GM19328 (cell line): ENCODE measurements at regions not wholly inside any gene's neighbourhood (a gene's known extent, or its start where the extent isn't known, plus 50 kb on each side); places are given as distances from the start of the nearest gene placed in this dataset.
"Not testable (repeated sequence)": the region's sequence is repeated elsewhere in the genome, so short reads cannot be mapped to it uniquely, and the experiment has no call there.

Experiments used
- ATAC-seq: cut with Tn5 transposase; IDR thresholded peaks from one replicate; pipeline ENCODE4 v1.9.1; 2021; ENCODE audit warnings: mild to moderate bottlenecking, moderate library complexity; ENCODE audit not compliant: unreplicated experiment

- ATAC-seq: no peak
These were observed 125.2 kb upstream of the TFPI start for GRCh38 chr2:187679454-187679853.

DNA sequence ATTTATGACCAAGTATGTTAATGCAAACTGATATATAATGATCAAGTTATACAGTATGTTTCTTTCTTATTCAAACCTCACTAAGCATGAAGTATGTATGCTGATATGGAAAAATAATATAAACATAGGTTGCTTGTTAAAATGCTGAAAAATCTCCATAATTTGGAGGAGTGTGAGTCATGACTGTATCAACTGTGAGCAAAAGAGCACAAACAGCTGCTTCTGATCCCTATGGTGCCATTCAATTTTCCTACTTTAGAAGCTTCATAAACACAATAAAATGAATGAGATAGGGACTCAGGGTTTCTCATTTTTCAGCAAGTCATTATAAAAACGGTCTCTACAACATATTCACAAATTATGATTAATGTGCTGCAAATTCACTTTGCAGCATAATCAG lies 129.9 kb upstream of the TFPI start:
- no peak for ATAC-seq

GRCh38 chr2:187686416-187687024 lies 132.3 kb upstream of the TFPI start:
- no peak for ATAC-seq

- ATAC-seq: no peak
These were observed 133.3 kb upstream of the TFPI start for GRCh38 chr2:187687585-187687984.

DNA sequence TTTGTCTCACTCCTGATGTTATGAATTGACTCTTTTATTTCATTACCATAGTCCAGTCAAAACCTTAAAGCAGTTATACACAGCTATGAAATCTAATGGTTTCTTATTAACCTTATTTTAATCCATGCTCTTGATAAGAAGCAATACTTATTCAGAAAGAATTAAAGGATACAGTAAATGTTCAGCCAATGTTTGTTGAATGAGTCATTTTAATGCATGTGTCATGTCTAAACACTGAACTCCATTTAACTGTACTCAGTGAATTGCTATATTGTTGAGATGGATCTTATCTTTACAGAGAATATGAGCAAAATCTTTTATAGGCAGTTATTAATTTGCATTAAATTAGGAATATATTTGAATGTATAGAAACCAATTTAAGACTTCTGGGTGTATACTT lies 135.1 kb upstream of the TFPI start:
- ATAC-seq: no peak

DNA sequence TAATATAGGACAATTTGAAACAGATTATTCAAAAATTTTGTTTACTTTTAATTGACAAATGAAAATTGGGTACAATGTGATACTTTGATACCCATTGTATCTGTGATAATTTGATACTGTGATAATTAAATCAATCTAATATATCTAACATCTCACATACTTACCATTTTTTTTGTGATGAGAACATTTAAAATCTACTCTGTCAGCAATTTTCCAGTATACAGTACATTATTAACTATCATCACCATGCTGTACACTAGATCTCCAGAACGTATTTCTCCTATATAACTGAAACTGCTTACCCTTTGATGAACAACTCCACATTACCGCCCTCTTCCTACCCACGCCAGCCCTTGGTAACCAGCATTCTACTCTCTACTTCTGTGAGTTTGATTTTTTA lies 139.7 kb upstream of the TFPI start:
- ATAC-seq: no peak

DNA sequence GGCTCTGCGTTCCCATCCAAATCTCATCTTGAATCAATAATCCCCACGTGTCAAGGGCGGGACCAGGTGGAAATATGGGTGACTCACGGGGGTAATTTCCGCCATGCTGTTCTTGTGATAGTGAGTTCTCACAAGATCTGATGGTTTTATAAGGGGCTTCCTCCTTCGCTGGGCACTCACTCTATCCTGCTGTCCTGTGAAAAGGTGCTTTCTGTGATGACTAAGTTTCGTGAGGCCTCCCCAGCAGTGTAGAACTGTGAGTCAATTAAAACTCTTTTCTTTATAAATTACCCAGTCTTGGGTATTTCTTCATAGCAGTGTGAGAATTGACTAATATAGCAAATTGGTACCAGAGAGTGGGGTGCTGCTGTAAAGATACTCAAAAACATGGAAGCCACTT lies 142.4 kb upstream of the TFPI start:
- ATAC-seq: not testable (repeated sequence)

GRCh38 chr2:187698374-187699110 lies 144.3 kb upstream of the TFPI start:
- no peak for ATAC-seq

DNA sequence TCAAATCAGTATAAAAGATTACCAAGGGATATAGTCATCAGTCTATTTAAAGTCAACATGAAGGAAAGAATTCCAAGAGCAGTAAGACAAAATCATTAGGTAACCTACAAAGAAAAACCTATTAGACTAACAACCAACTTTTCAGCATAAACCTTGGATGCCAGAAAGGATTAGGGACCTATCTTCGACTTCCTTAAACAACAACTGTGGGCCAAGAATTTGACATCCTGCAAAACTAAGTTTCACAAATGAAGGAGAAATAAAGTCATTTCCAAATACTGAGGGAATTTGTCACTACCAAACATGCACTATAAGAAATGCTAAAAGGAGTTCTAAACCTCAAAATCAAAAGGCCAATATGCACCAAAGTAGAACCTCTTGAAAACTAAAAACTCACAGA lies 147.9 kb upstream of the TFPI start:
- no peak for ATAC-seq

- no peak for ATAC-seq
These were observed 154.0 kb upstream of the TFPI start for GRCh38 chr2:187708272-187708671.

DNA sequence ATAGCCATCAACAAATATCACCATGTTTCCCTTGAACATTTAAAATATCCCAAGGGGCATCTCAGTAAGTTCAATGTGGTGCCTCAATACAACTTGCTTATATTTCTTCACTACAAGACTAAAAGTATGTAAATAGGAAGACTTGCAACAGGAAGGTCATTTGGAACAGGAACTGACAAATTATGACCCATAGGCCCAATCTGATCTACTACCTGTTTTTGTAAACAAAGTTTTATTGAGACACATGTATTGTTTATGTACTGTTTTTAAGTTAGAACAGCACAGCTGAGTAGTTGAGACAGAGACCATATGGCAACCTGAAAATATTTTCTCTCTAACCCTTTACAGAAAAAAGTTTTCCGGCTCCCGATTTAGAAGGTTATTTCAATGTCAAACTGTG lies 154.8 kb upstream of the TFPI start:
- no peak for ATAC-seq

DNA sequence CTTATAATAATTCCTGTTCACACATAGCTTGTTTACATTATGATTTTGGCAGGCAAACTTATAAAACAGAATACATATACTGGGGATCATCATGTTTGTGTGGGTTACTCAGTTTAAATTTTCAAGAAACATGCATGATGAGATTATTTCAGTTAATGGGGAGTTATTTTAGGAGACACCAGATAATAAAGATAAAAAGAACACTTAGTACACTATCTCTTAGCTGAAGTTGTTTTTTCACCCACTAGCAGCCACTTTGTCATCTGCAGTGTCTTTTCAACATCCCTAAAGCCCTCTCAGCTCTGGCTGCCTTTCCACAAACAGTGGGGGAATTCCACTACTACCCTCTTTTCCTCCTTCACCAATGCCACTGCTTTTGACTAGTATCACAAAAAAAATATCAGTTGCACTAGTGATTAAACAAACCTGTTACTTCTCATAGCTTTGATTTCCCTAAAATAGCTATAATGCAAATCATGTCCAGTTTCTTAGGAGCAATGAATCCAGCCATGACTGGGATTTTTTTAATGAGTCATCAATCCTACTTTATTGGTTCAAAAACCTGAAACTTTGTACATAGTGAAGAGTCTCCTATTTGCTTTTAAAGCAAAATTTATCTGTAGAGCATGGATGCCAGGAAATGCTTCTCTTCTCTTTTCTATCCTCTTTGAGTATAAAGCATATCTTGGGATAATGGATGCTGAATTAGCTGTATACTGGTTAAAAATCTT lies 156.7 kb upstream of the TFPI start:
- ATAC-seq: no peak

GRCh38 chr2:187715590-187715989 lies 161.4 kb upstream of the TFPI start:
- no peak for ATAC-seq

GRCh38 chr2:187716301-187716700 lies 162.1 kb upstream of the TFPI start:
- no peak for ATAC-seq

DNA sequence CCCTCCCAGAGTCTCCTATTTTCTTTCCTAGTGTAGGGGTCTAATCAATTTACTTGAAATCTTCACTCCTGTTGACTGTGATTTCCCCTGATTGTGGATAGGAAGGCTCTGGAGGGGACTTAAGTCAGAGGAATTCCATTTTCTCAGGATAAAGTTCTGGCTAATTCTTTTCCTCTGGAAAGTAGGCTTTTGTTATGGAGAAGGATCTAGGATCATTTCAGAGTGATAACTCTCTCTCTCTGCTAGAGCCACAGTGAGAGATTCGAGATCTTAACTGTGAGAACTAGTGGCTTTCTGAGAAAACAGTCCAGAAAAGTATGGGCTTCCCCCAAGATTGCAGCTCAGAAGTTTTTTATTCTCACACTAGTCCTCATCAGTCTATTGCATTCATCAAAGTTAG lies 163.9 kb upstream of the TFPI start:
- no peak for ATAC-seq

GRCh38 chr2:187719510-187719909 lies 165.3 kb upstream of the TFPI start:
- no peak for ATAC-seq

DNA sequence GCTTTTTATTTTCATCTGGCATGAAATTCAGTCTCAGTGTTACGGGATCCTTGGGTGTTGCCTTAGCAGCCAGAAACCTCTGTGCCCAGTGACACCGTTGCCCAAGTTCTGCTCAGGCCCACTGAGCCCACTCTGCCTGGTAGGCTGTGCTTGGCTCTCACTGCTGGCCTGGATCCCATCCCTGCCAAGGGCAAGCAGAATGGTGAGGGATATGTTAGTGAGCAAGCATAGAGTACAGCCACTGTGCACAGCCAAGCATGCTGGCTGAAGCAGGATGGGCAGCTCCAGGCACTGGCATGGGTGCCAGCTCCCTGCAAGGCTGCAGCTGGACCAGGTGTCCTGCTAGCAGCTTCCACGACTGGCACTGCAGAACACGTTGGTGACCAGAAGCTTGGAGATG lies 194.7 kb upstream of the TFPI start:
- no peak for ATAC-seq

DNA sequence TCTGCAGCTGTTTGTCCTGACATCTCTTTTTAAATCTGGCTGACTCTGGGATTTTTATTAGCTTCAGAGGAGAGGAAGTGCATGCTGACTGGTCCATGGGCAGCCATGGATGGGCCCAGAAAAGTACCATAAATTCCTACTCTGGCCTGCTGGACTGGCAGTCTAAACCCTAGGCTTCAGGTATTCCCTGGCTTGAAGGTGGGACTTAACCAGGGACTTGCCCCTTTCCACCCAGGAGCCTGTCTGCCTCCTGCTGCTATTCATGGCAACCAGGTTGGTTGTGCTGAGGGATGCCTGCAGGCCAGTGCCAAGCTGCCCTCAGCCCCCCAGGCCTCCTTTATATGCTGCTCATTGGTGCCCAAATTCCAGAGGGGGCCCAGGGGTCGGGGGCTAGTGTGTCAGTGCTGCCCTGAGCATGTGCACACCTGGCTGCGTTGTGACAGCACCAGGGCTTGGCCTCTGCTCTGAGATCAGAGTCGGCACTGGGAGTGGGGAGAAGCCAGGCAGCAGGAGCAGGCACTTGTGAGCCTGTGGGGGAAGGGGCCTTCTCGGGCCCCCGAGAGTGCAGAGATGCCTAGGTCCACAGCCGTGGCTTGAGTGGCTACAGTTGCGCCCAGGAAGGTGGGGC lies 195.7 kb upstream of the TFPI start:
- no peak for ATAC-seq

GRCh38 chr2:187768995-187769394 lies 214.8 kb upstream of the TFPI start:
- no peak for ATAC-seq

DNA sequence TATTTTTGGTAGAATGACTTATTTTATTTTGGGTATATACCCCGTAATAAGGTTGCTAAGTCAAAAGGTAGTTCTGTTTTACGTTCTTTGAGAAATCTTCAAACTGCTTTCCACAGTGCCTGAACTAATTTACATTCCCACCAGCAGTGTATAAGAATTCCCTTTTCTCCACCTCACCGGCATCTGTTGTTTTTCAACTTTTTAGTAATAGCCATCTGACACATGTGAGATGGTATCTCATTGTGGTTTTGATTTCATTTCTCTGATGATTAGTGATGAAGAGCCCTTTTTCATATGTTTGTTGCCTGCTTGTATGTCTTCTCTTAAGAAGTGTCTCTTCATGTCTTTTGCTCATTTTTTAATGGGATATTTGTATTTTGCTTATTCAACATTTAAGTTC lies 215.2 kb upstream of the TFPI start:
- ATAC-seq: no peak

DNA sequence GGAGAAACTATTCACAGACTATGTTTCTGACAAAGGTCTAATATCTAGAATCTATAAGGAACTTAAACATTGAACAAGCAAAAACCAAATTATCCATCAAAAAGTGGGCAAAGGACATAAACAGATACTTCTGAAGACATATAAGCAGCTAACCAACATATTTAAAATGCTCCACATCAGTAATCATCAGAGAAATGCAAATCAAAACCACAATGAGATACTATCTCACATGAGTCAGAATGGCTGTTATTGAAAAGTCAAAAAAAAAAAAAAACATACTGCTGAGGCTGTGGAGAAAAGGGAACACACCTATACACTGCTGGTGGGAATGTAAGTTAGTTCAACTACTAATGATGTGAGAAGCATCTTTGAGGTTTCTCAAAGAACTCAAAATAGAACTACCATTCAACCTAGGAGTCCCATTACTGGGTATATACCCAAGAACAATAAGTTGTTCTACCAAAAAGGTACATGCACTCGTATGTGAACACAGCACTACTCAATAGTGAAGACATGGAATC lies 220.4 kb upstream of the TFPI start:
- ATAC-seq: no peak

DNA sequence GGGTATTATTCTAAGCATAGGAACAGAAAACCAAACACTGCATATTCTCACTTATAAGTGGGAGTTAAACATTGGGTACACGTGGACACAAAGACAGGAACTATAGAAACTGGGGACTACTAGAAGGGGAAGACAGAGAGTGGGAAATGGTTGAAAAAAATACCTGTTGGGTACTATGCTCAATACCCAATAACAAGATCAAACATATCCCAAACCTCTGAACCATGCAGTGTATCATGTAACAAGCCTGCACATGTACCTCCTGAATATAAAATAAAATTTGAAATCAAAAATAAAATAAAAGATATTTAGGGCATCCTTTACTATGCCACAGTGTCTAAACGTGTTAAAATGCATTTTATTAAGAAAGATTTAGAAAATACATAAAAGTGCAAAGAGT lies 221.0 kb upstream of the TFPI start:
- ATAC-seq: no peak
